GM18867 (cell line): ENCODE measurements at regions not wholly inside any gene's neighbourhood (a gene's known extent, or its start where the extent isn't known, plus 50 kb on each side); places are given as distances from the start of the nearest gene placed in this dataset.
"Not testable (repeated sequence)": the region's sequence is repeated elsewhere in the genome, so short reads cannot be mapped to it uniquely, and the experiment has no call there.

ENCODE experiments used
- ATAC-seq: cut with Tn5 transposase; IDR thresholded peaks from one replicate; pipeline ENCODE4 v1.9.1; 2021; ENCODE audit warnings: mild to moderate bottlenecking, moderate library complexity; ENCODE audit not compliant: unreplicated experiment

- not testable (repeated sequence) for ATAC-seq
These were observed 75.1 kb upstream of the CIDEA start for GRCh38 chr18:12179029-12179428.

GRCh38 chr18:12179697-12180577 is 74.2 kb upstream of the CIDEA start:
- ATAC-seq, result not testable (repeated sequence)

- ATAC-seq, result not testable (repeated sequence)
These were observed 55.4 kb upstream of the CIDEA start for GRCh38 chr18:12198797-12199196.

- peak; percentile 98 for ATAC-seq
These were observed 54.0 kb upstream of the CIDEA start for GRCh38 chr18:12200186-12200585.
